ENCODE measurements at regions not wholly inside any gene's neighbourhood (a gene's known extent, or its start where the extent isn't known, plus 50 kb on each side); places are given as distances from the start of the nearest gene placed in this dataset.
"Not testable (repeated sequence)": the region's sequence is repeated elsewhere in the genome, so short reads cannot be mapped to it uniquely, and the experiment has no call there.

DNA sequence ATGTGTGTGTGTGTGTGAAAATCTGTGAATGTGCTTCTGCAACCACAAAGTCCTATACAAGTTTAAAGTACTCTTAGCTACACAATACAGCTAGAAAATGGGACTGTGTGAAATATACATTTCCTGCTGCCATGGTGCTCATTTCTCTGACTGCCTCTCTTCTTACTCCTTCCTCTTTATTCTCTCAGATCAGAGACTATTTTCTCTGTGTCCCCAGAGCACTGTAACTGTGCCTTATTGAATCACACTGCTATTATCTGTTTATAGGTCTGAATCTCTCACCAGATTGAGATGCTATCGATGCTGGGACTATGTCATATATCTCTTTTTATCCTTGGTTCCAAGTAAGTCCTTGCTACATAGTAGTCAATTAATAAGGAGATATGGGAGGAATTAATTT is 217.9 kb upstream of the SLCO3A1 start:
- H3K36me3 ChIP-seq, result no peaks in the 10 kb centered on the region
- H3K4me3 ChIP-seq, result no peak overlapping the region
- no peak for TF ChIP-seq EP300 (IDR thresholded peaks at IDR 0.05)
- no peak for TF ChIP-seq POLR2AphosphoS5 (IDR thresholded peaks at IDR 0.05)
- no peak for TF ChIP-seq POLR2A (IDR thresholded peaks at IDR 0.05)
- TF ChIP-seq, protein P1, sequence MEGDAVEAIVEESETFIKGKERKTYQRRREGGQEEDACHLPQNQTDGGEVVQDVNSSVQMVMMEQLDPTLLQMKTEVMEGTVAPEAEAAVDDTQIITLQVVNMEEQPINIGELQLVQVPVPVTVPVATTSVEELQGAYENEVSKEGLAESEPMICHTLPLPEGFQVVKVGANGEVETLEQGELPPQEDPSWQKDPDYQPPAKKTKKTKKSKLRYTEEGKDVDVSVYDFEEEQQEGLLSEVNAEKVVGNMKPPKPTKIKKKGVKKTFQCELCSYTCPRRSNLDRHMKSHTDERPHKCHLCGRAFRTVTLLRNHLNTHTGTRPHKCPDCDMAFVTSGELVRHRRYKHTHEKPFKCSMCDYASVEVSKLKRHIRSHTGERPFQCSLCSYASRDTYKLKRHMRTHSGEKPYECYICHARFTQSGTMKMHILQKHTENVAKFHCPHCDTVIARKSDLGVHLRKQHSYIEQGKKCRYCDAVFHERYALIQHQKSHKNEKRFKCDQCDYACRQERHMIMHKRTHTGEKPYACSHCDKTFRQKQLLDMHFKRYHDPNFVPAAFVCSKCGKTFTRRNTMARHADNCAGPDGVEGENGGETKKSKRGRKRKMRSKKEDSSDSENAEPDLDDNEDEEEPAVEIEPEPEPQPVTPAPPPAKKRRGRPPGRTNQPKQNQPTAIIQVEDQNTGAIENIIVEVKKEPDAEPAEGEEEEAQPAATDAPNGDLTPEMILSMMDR (IDR thresholded peaks at IDR 0.05), result no peak
- no peaks in the 10 kb centered on the region for H3K4me1 ChIP-seq
- no peaks in the 10 kb centered on the region for H3K27me3 ChIP-seq
- no peak for ATAC-seq
- H3K27ac ChIP-seq, result no peak overlapping the region
- peaks cover 0 to 9% (median 0%) of the 10 kb centered on the region in 3 donors for H3K9me3 ChIP-seq
- WGBS, 2 donors (ENCODE audit: low coverage in 1 of 2), result 100% methylated on average over 1 of the region's 1 CpG

DNA sequence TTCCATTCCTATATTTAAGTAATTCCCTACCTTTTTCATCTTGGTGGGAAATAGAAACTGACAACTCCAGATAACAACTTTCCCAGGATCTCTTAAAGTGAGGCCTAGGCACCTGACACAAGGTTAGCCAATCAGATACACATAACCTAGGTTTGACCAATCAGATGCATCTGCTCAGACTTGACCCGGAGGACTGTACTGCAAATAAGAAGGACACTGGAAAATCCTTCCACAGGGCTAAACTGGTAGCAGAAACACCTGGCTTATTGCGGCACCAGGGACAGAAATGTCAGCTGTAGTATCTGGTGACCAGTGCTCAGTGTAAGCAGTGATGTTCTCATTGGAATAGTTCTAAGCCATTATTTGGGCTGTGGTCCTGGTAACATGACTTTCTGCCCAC is 204.5 kb upstream of the SLCO3A1 start:
- Histone ChIP-seq H3K9me3 (no peaks in the 10 kb centered on the region), H3K4me3 (no peak overlapping the region), H3K4me1 (no peaks in the 10 kb centered on the region), H3K27ac (no peak overlapping the region), H3K27me3 (peaks cover 13% of the 10 kb centered on the region), H3K36me3 (no peaks in the 10 kb centered on the region)
- TF ChIP-seq EP300 (IDR thresholded peaks at IDR 0.05) (no peak), POLR2AphosphoS5 (IDR thresholded peaks at IDR 0.05) (no peak), POLR2A (IDR thresholded peaks at IDR 0.05) (no peak)
- TF ChIP-seq, protein P1 (IDR thresholded peaks at IDR 0.05), result no peak
- WGBS, 2 donors (ENCODE audit: low coverage in 1 of 2), result 86 to 94% methylated on average over 2 of the region's 2 CpGs
- ATAC-seq, result no peak

DNA sequence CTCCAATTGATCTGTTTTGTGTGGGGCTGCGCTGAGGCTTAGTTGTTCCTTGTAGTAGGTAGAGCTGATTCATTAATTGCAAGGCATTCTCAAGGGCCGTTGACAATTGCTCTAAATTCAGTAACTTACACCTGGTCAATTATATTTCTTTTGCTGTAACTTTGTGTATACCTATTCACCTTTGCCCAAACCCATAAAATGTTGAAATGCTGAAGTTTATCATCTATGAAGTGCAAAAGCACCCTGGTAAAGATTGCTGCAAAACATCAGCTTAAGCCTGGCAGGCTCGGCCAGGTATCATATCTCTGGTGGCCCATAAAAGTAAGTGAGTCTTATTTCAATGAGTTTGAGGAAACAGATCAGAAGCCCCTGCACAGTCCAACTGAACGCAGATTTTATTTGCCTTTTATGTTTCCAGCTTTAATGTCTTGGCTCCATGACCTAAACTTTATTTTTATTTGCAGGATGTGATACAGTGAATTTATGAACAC is 203.6 kb upstream of the SLCO3A1 start:
- no peak for ATAC-seq
- no peaks in the 10 kb centered on the region for H3K36me3 ChIP-seq
- H3K27me3 ChIP-seq, result peaks cover 13% of the 10 kb centered on the region
- no peaks in the 10 kb centered on the region for H3K9me3 ChIP-seq
- no peak for TF ChIP-seq POLR2AphosphoS5 (IDR thresholded peaks at IDR 0.05)
- TF ChIP-seq, protein P1 (IDR thresholded peaks at IDR 0.05), result no peak
- TF ChIP-seq POLR2A (IDR thresholded peaks at IDR 0.05), result no peak
- no peak for TF ChIP-seq EP300 (IDR thresholded peaks at IDR 0.05)
- H3K27ac ChIP-seq, result no peak overlapping the region
- 78 to 88% methylated on average over 4 of the region's 4 CpGs for WGBS, 2 donors (ENCODE audit: low coverage in 1 of 2)
- H3K4me1 ChIP-seq, result no peaks in the 10 kb centered on the region
- H3K4me3 ChIP-seq, result no peak overlapping the region

DNA sequence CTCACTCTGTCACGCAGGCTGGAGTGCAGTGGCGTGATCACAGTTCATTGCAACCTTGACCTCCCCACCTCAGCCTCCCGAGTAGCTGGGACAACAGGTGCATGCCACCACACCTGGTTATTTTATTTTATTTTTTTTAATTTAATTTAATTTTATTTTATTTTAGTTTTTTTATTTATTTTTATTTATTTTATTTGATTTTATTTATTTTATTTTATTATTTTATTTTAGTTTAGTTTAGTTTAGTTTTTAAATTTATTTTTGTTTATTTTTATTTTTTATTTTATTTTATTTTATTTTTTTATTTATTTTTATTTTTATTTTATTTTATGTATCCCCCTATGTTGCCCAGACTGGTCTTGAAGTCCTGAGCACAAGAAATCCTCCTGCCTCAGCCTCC is 202.3 kb upstream of the SLCO3A1 start:
- WGBS, 2 donors (ENCODE audit: low coverage in 1 of 2), result 93 to 96% methylated on average over 3 of the region's 3 CpGs
- ATAC-seq, result no peak
- H3K4me3 ChIP-seq, result no peak overlapping the region
- no peaks in the 10 kb centered on the region for H3K4me1 ChIP-seq
- TF ChIP-seq POLR2A (IDR thresholded peaks at IDR 0.05) (no peak), EP300 (IDR thresholded peaks at IDR 0.05) (no peak), POLR2AphosphoS5 (IDR thresholded peaks at IDR 0.05) (no peak)
- TF ChIP-seq, protein P1 (IDR thresholded peaks at IDR 0.05), result no peak
- H3K27ac ChIP-seq, result no peak overlapping the region
- H3K9me3 ChIP-seq, result peaks cover 0 to 4% (median 0%) of the 10 kb centered on the region in 3 donors
- H3K27me3 ChIP-seq, result peaks cover 13% of the 10 kb centered on the region
- no peaks in the 10 kb centered on the region for H3K36me3 ChIP-seq

DNA sequence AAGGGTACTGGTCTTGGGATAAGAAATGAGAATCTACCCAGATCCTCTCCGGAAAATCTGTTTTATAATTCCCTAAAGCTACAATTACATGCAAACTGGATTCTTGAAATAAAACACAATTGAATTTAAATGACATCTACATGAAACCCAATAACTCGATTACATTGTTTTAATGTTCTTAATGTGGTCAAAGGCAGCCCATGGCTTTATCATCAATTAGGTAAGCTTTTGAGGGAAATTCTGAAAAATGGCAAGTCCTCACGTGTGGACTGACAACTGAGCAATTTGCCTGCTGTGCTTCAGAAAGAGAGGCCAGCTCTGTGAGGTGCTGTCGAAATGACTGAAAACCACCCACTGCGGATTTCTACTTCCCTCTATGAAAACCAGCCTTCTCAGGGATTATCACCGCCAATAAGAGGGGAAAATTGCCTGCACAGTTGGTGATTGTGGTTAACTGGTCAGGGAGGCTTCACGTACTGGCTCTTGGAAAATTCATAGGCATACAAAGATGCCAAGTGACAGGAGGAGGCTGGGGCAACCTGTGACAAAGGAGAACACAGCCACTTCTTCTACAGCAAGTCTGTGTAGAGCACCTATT is 200.8 kb upstream of the SLCO3A1 start:
- 74 to 80% methylated on average over 4 to 6 of the region's 7 CpGs for WGBS, 2 donors (ENCODE audit: low coverage in 1 of 2)
- Histone ChIP-seq H3K9me3 (peaks cover 0 to 4% (median 0%) of the 10 kb centered on the region in 3 donors), H3K36me3 (no peaks in the 10 kb centered on the region), H3K4me3 (no peak overlapping the region), H3K27ac (no peak overlapping the region), H3K27me3 (peaks cover 13% of the 10 kb centered on the region), H3K4me1 (no peaks in the 10 kb centered on the region)
- ATAC-seq, result no peak
- TF ChIP-seq POLR2A (IDR thresholded peaks at IDR 0.05), result no peak
- no peak for TF ChIP-seq POLR2AphosphoS5 (IDR thresholded peaks at IDR 0.05)
- TF ChIP-seq, protein P1 (IDR thresholded peaks at IDR 0.05), result no peak
- TF ChIP-seq EP300 (IDR thresholded peaks at IDR 0.05), result no peak

DNA sequence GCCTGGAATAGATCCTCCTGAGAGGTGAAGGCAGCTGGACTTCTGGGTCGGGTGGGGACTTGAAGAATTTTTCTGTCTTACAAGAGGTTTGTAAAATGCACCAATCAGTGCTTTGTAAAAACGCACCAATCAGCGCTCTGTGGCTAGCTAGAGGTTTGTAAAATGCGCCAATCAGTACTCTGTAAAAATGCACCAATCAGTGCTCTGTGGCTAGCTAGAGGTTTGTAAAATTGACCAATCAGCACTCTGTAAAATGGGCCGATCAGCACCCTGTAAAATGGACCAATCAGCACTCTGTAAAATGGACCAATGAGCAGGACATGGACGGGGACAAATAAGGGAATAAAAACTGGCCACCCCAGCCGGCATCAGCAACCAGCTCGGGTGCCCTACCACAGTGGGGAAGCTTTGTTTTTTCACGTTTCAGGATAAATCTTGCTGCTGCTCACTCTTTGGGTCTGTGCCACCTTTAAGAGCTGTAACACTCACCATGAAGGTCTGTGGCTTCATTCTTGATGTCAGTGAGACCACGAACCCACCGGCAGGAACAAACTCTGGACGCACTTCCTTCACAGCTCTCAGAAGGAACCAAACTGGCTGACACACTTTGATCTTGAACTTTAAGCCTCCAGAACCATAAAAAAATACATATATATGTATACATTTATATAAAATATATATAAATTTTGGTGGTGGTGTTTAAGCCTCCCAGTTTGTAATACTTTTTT is 197.8 kb upstream of the SLCO3A1 start:
- H3K4me3 ChIP-seq, H3K4me1 ChIP-seq, ATAC-seq, H3K9me3 ChIP-seq, H3K36me3 ChIP-seq, H3K27ac ChIP-seq: not testable (repeated sequence)
- 73 to 90% methylated on average over 9 to 12 of the region's 12 CpGs for WGBS, 2 donors (ENCODE audit: low coverage in 1 of 2)
- peaks cover 13% of the 10 kb centered on the region for H3K27me3 ChIP-seq

All from gastroesophageal sphincter (tissue), 4 donors.